Mesendoderm (in vitro differentiated cells): ENCODE measurements at regions not wholly inside any gene's neighbourhood (a gene's known extent, or its start where the extent isn't known, plus 50 kb on each side); places are given as distances from the start of the nearest gene placed in this dataset.

Experiments used
- DNase-seq: peaks from one replicate; pipeline ENCODE4 v3.0.0; 2013
- H2AK5ac ChIP-seq: 2 replicates; pipeline ENCODE4 v1.6.1; 2013; ENCODE audit warnings: low read length, inconsistent platforms
- H2BK120ac ChIP-seq: 2 replicates; pipeline ENCODE4 v1.6.1; 2013; ENCODE audit warnings: low read depth, mild to moderate bottlenecking, low read length, moderate library complexity, mixed read lengths
- H2BK15ac ChIP-seq: replicated peaks from 2 replicates; pipeline ENCODE4 v1.6.1; 2013; ENCODE audit warnings: low read depth, mild to moderate bottlenecking, moderate library complexity
- H2BK5ac ChIP-seq: 2 replicates; pipeline ENCODE4 v1.6.1; 2013; ENCODE audit warnings: low read length, inconsistent platforms
- H3K18ac ChIP-seq: 2 replicates; pipeline ENCODE4 v1.6.1; 2013; ENCODE audit warnings: mild to moderate bottlenecking, low read length, mixed read lengths
- H3K23ac ChIP-seq: one replicate; pipeline ENCODE4 v1.6.1; 2013; ENCODE audit warnings: low read length
- H3K27ac ChIP-seq: 2 replicates; pipeline ENCODE4 v1.5.1; 2013; ENCODE audit warnings: low read depth, mild to moderate bottlenecking, inconsistent platforms, low read length, moderate library complexity
- H3K27me3 ChIP-seq: 2 replicates; pipeline ENCODE4 v1.6.1; 2013; ENCODE audit warnings: low read length, control low read depth, mild to moderate bottlenecking, inconsistent platforms; ENCODE audit not compliant: insufficient read depth, poor library complexity
- H3K36me3 ChIP-seq: 2 replicates; pipeline ENCODE4 v1.6.1; 2013; ENCODE audit warnings: low read length, inconsistent platforms; ENCODE audit not compliant: control insufficient read depth, insufficient read depth
- H3K4ac ChIP-seq: one replicate; pipeline ENCODE4 v1.6.1; 2013; ENCODE audit warnings: low read depth, mild to moderate bottlenecking, low read length, moderate library complexity
- H3K4me1 ChIP-seq: 2 replicates; pipeline ENCODE4 v1.6.1; 2013; ENCODE audit warnings: low read depth, low read length, inconsistent platforms; ENCODE audit not compliant: control insufficient read depth
- H3K4me2 ChIP-seq: 2 replicates; pipeline ENCODE4 v1.6.1; 2013; ENCODE audit warnings: low read length
- H3K4me3 ChIP-seq: 2 replicates; pipeline ENCODE4 v1.5.1; 2013; ENCODE audit warnings: mild to moderate bottlenecking, low read length
- H3K56ac ChIP-seq: one replicate; pipeline ENCODE4 v1.6.1; 2013; ENCODE audit warnings: low read length
- H3K79me1 ChIP-seq: 2 replicates; pipeline ENCODE4 v1.6.1; 2013; ENCODE audit warnings: low read length, inconsistent platforms
- H3K79me2 ChIP-seq: 2 replicates; pipeline ENCODE4 v1.6.1; 2013; ENCODE audit warnings: mild to moderate bottlenecking, low read length; ENCODE audit not compliant: control insufficient read depth, insufficient read depth
- H3K9ac ChIP-seq: 2 replicates; pipeline ENCODE4 v1.6.1; 2013; ENCODE audit warnings: low read length, inconsistent platforms
- H4K5ac ChIP-seq: one replicate; pipeline ENCODE4 v1.6.1; 2013; ENCODE audit warnings: low read length
- H4K8ac ChIP-seq: one replicate; pipeline ENCODE4 v1.6.1; 2013; ENCODE audit warnings: low read depth, mild to moderate bottlenecking, control low read depth, low read length, moderate library complexity
- WGBS: extraction: QIAGEN DNeasy Blood & Tissue Kit; methylation state at CpG from one replicate; pipeline ENCODE4 v1.1.7; 2013; ENCODE audit warnings: low lambda C conversion rate, missing lambda C conversion rate; ENCODE audit not compliant: insufficient coverage; ENCODE audit errors: extremely low coverage; 5-methylcytosine and 5-hydroxymethylcytosine counted together

- Histone ChIP-seq H4K5ac (no peak overlapping the region), H3K79me1 (no peaks in the 10 kb centered on the region), H2BK120ac (no peak overlapping the region), H3K27me3 (no peaks in the 10 kb centered on the region), H3K23ac (no peak overlapping the region), H2BK5ac (no peak overlapping the region), H3K4ac (no peak overlapping the region), H3K4me1 (no peaks in the 10 kb centered on the region), H2BK15ac (no peak overlapping the region), H3K79me2 (no peaks in the 10 kb centered on the region), H3K4me3 (no peak overlapping the region), H2AK5ac (no peak overlapping the region), H3K36me3 (no peaks in the 10 kb centered on the region), H3K18ac (no peak overlapping the region), H3K56ac (no peak overlapping the region), H4K8ac (no peak overlapping the region), H3K9ac (no peak overlapping the region), H3K27ac (no peak overlapping the region), H3K4me2 (no peak overlapping the region)
- DNase-seq, result no peak
- no CpG with 5 or more reads among the region's 6 CpGs for WGBS
These were observed 517.6 kb downstream of the PABPC4L start for GRCh38 chr4:133683967-133684366.

DNA sequence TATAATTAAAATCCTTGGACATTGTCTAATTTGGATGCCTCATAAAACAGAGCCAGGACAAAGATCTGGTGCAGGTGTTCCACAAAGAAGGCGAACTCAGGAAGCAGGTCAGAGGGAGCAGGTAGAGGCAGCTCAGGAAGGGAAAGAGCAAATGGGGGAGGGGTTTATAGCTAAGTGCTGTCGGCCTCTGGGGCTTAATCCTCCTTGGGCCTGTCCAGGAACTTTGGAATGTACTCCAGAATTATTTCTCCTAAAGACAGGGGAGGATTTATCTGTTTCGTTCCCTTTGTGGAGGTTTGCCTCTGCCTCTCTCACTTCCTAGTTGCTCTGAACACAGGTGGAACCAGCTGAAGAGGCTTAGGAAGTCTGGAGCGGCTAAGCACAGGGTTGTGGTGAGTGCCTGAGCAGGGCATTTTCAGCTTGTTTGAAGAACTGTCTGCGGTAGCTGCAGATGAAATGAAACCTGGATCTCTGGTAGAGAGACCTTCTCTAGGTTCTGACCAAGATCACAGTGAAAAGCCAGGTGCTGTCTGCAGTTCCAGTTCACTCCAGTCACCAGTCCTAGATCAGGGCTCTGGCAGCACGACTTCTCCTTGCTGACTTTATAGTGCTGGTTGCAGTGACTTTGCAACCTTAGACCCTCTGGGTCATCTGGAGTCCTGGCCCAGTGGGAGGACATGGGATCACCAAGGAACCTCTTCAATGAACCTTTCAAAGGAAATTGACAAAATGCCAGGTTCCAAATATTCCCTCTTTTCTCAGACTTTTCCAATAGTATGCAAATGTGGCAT, 519.2 kb downstream of the PCDH10 start:
- H2BK120ac ChIP-seq, result no peak overlapping the region
- WGBS, result no CpG with 5 or more reads among the region's 6 CpGs

DNA sequence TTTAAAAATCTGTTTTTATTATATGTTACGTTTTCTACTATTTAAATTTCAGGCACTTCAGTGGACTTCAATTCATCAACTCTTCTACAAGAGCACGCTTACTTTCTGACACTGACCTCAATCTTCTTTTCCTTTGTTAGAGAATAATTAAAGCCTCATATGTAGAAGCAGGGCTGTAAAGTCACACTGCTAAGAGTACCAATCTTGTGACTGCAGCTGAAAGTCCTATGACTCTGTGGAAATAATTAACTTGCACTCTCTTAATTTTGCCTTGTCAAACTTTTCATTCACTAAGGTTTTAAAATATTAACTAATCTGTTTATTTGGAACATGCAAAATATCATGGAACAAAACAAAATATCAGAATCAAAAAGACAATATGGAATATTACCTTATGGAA, 498.1 kb downstream of the PCDH10 start:
- no CpG with 5 or more reads among the region's 2 CpGs for WGBS

More for the DNA sequence above, 519.2 kb downstream of the PCDH10 start:
- Histone ChIP-seq H3K23ac (no peak overlapping the region), H3K79me2 (no peaks in the 10 kb centered on the region), H3K18ac (no peak overlapping the region), H3K36me3 (no peaks in the 10 kb centered on the region), H4K5ac (no peak overlapping the region), H3K56ac (peak overlapping the region; percentile 29), H3K27ac (no peak overlapping the region), H2BK5ac (no peak overlapping the region), H2BK15ac (no peak overlapping the region), H3K27me3 (no peaks in the 10 kb centered on the region), H3K4me1 (no peaks in the 10 kb centered on the region), H3K4me2 (no peak overlapping the region), H2AK5ac (no peak overlapping the region), H3K4ac (no peak overlapping the region), H3K79me1 (no peaks in the 10 kb centered on the region), H3K4me3 (no peak overlapping the region), H3K9ac (no peak overlapping the region), H4K8ac (no peak overlapping the region)
- DNase-seq, result peak; percentile 39

GRCh38 chr4:133641191-133641590, 492.1 kb downstream of the PCDH10 start:
- Histone ChIP-seq H3K4me1 (peaks cover 2% of the 10 kb centered on the region), H3K4me3 (no peak overlapping the region), H2BK15ac (no peak overlapping the region), H3K23ac (no peak overlapping the region), H3K27me3 (no peaks in the 10 kb centered on the region), H3K4ac (no peak overlapping the region), H3K4me2 (no peak overlapping the region), H3K18ac (no peak overlapping the region), H4K8ac (no peak overlapping the region), H4K5ac (no peak overlapping the region), H2AK5ac (no peak overlapping the region), H3K27ac (no peak overlapping the region), H3K79me2 (no peaks in the 10 kb centered on the region), H2BK120ac (no peak overlapping the region), H3K56ac (no peak overlapping the region), H2BK5ac (peak overlapping the region; percentile 67), H3K9ac (no peak overlapping the region), H3K36me3 (no peaks in the 10 kb centered on the region), H3K79me1 (no peaks in the 10 kb centered on the region)
- WGBS, result no CpG with 5 or more reads among the region's 2 CpGs
- DNase-seq, result peak; percentile 87

More for the DNA sequence above, 498.1 kb downstream of the PCDH10 start:
- H3K4me1 ChIP-seq, result no peaks in the 10 kb centered on the region
- H3K4ac ChIP-seq, result no peak overlapping the region
- no peaks in the 10 kb centered on the region for H3K79me2 ChIP-seq
- no peaks in the 10 kb centered on the region for H3K27me3 ChIP-seq
- H2BK5ac ChIP-seq, result no peak overlapping the region
- no peak overlapping the region for H3K4me2 ChIP-seq
- H3K18ac ChIP-seq, result no peak overlapping the region
- H3K36me3 ChIP-seq, result no peaks in the 10 kb centered on the region
- H3K27ac ChIP-seq, result no peak overlapping the region
- H3K23ac ChIP-seq, result no peak overlapping the region
- H3K79me1 ChIP-seq, result no peaks in the 10 kb centered on the region
- no peak overlapping the region for H2BK15ac ChIP-seq
- no peak for DNase-seq
- H3K9ac ChIP-seq, result no peak overlapping the region
- no peak overlapping the region for H4K8ac ChIP-seq
- H3K56ac ChIP-seq, result no peak overlapping the region
- no peak overlapping the region for H4K5ac ChIP-seq
- no peak overlapping the region for H2AK5ac ChIP-seq
- no peak overlapping the region for H2BK120ac ChIP-seq
- no peak overlapping the region for H3K4me3 ChIP-seq

DNA sequence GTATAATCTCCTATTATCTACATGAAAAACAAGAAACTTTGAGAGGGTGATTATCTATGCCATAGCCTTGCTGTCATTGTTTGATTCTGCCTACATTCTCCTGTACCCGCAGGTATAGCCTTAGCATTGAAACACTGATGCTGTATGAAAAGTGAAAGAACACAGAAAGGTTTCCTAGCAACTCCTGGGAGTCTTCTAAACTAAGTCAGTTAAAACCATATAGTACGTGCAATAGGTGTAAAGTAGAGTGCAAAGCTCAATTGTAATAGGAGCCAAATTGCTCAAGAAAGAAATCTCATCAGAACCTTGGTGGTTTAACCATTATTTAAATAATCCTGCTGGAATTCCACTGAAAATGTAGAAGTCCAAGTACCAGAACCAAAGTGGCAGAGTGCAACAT, 489.7 kb downstream of the PCDH10 start:
- Histone ChIP-seq H3K4me1 (peaks cover 2% of the 10 kb centered on the region), H2BK15ac (no peak overlapping the region), H3K36me3 (no peaks in the 10 kb centered on the region), H3K18ac (no peak overlapping the region), H3K4me2 (no peak overlapping the region), H3K9ac (no peak overlapping the region), H3K56ac (no peak overlapping the region), H3K4ac (no peak overlapping the region), H3K23ac (no peak overlapping the region), H3K79me1 (no peaks in the 10 kb centered on the region), H4K5ac (no peak overlapping the region), H3K79me2 (no peaks in the 10 kb centered on the region), H2BK5ac (no peak overlapping the region), H4K8ac (no peak overlapping the region), H2BK120ac (no peak overlapping the region), H2AK5ac (no peak overlapping the region), H3K27me3 (no peaks in the 10 kb centered on the region), H3K4me3 (no peak overlapping the region), H3K27ac (no peak overlapping the region)
- no CpG with 5 or more reads among the region's 2 CpGs for WGBS
- no peak for DNase-seq

DNA sequence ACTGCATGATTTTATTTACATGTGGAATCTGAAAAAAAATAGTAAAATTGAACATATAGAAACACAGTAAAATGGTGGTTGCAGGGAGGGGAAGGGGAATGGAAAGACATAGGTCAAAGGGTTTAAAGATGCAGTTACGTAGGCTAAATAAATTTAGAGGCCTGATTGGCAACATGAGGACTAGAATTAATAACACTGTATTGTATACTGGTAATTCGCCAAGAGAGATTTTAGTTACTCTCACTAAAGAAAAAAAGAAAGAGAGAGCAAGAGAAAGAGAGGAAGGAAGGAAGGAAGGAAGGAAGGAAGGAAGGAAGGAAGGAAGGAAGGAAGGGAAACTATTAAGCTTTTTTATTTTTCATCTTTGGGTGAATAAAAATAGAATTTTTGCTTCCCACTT, 488.1 kb downstream of the PCDH10 start:
- no peaks in the 10 kb centered on the region for H3K27me3 ChIP-seq
- H4K8ac ChIP-seq, result no peak overlapping the region
- H2BK15ac ChIP-seq, result no peak overlapping the region
- H3K4me3 ChIP-seq, result no peak overlapping the region
- H3K79me1 ChIP-seq, result no peaks in the 10 kb centered on the region
- no peak overlapping the region for H3K18ac ChIP-seq
- WGBS, result no CpG with 5 or more reads among the region's 2 CpGs
- no peak overlapping the region for H3K4ac ChIP-seq
- H3K9ac ChIP-seq, result no peak overlapping the region
- H2BK120ac ChIP-seq, result no peak overlapping the region
- H3K27ac ChIP-seq, result no peak overlapping the region
- no peak overlapping the region for H3K56ac ChIP-seq
- peaks cover 2% of the 10 kb centered on the region for H3K4me1 ChIP-seq
- H4K5ac ChIP-seq, result no peak overlapping the region
- H3K4me2 ChIP-seq, result no peak overlapping the region
- H3K79me2 ChIP-seq, result no peaks in the 10 kb centered on the region
- no peaks in the 10 kb centered on the region for H3K36me3 ChIP-seq
- no peak overlapping the region for H3K23ac ChIP-seq
- no peak for DNase-seq
- no peak overlapping the region for H2AK5ac ChIP-seq
- H2BK5ac ChIP-seq, result no peak overlapping the region
